ENCODE measurements at regions not wholly inside any gene's neighbourhood (a gene's known extent, or its start where the extent isn't known, plus 50 kb on each side); places are given as distances from the start of the nearest gene placed in this dataset.

GRCh38 chr2:121051311-121051710 lies 233.7 kb downstream of the TFCP2L1 start:
- TF ChIP-seq POLR2A (IDR thresholded peaks at IDR 0.05) (no peak), CTCF (IDR thresholded peaks at IDR 0.05) (no peak), POLR2AphosphoS5 (IDR thresholded peaks at IDR 0.05) (no peak), EP300 (IDR thresholded peaks at IDR 0.05) (no peak)

All from upper lobe of left lung (tissue), 4 donors.